ENCODE measurements at regions not wholly inside any gene's neighbourhood (a gene's known extent, or its start where the extent isn't known, plus 50 kb on each side); places are given as distances from the start of the nearest gene placed in this dataset.

- no peak for DNase-seq
These were observed 62.6 kb upstream of the GGTLC1 start for GRCh38 chr20:24051160-24051559.

- DNase-seq: no peak
These were observed 61.5 kb upstream of the GGTLC1 start for GRCh38 chr20:24050119-24050518.

DNA sequence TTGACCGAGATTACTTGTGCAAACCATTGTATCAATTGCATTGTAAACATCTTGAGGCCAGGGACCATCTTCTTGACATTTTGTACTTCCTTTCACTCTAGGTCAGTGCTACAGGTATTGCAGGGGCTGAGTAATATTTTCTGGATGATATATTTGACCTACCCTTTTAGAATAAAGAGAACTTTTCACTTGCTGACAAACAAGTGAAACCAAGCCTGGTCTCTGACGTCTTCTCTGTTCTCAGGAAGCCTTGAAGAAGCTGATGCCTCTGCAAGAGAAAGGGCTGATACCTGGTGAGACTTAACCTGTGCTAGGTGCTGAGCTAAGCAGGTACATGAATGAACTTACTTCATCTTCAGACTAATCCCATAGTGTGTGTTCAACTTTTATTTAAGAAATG lies 60.5 kb upstream of the GGTLC1 start:
- no peak for DNase-seq

- no peak for DNase-seq
These were observed 59.5 kb upstream of the GGTLC1 start for GRCh38 chr20:24048024-24048611.

- DNase-seq: no peak
These were observed 58.3 kb upstream of the GGTLC1 start for GRCh38 chr20:24046888-24047287.

GRCh38 chr20:24045621-24046318 lies 57.2 kb upstream of the GGTLC1 start:
- no peak for DNase-seq

GRCh38 chr20:24043294-24043693 lies 54.7 kb upstream of the GGTLC1 start:
- no peak for DNase-seq

GRCh38 chr20:24042646-24043045 lies 54.1 kb upstream of the GGTLC1 start:
- no peak for DNase-seq

- no peak for DNase-seq
These were observed 52.4 kb upstream of the GGTLC1 start for GRCh38 chr20:24040896-24041459.

DNA sequence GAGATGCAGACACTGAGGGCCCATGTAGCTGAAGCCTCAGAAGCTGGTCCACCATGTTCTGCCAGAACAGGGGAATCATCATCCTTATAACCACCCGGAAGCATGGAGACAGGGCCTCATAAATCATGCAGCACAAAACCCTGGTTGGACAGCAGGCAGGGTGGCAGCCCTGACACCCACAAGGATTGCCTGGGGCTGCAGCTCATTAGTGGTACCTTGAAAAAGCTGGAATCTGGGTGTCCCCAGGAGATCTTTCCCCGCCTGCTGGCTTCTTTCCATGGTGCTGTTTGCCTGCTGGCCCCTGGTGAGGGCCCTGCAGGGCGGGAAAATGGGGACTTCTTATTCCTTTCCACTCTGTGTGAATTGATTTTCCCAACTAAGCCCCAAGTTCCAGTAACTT lies 50.6 kb upstream of the GGTLC1 start:
- DNase-seq: no peak
